Transverse colon (tissue), 4 donors: ENCODE measurements at regions not wholly inside any gene's neighbourhood (a gene's known extent, or its start where the extent isn't known, plus 50 kb on each side); places are given as distances from the start of the nearest gene placed in this dataset.

Experiments used
- DNase-seq: peaks from one replicate; pipeline ENCODE4 v3.0.0-alpha.2; 2019
- H3K27ac ChIP-seq, 4 donors: fragments of 200-600 bp; sonication (generic); 2 replicates each; pipeline ENCODE4 v1.5.1; 2016 to 2018; ENCODE audit warnings: inconsistent platforms in 4 of 4
- H3K27me3 ChIP-seq: fragments of 200-600 bp; sonication (generic); 2 replicates; pipeline ENCODE4 v1.5.1; 2017; ENCODE audit warnings: inconsistent platforms
- H3K36me3 ChIP-seq, 4 donors: fragments of 200-600 bp; sonication (generic); 2 replicates each; pipeline ENCODE4 v1.5.1; 2017 to 2019; ENCODE audit warnings: inconsistent platforms in 4 of 4
- H3K4me1 ChIP-seq, 4 donors: fragments of 200-600 bp; sonication (generic); 2 replicates each; pipeline ENCODE4 v1.5.1; 2017 to 2020; ENCODE audit warnings: inconsistent platforms in 4 of 4
- H3K4me3 ChIP-seq, 4 donors: fragments of 200-600 bp; sonication (generic); 1 replicate in 1 of 4; 2 replicates in 3 of 4; pipeline versions ENCODE4 v1.5.1 to v1.6.1; 2017 to 2019; ENCODE audit warnings: inconsistent platforms in 4 of 4
- H3K9me3 ChIP-seq, 2 donors: fragments of 200-600 bp; sonication (generic); 2 replicates each; pipeline ENCODE4 v1.5.1; 2017 to 2019; ENCODE audit warnings: inconsistent platforms in 2 of 2
- EP300 ChIP-seq: sonication (generic); formaldehyde crosslinking; IDR thresholded peaks from one replicate; pipeline ENCODE4 v1.6.1; 2017; ENCODE audit warnings: antibody characterized with exemption, low read depth
- POLR2A ChIP-seq: fragments of 450-650 bp; IDR thresholded peaks from one replicate; pipeline ENCODE4 v1.6.1; 2016; ENCODE audit warnings: antibody characterized with exemption, mild to moderate bottlenecking, moderate library complexity
- POLR2AphosphoS5 ChIP-seq, 3 donors: sonication (generic); formaldehyde crosslinking; IDR thresholded peaks; one replicate each; pipeline ENCODE4 v1.6.1; 2016; ENCODE audit warnings: antibody characterized with exemption in 3 of 3
- WGBS, 2 donors: methylation state at CpG; one replicate each; pipeline ENCODE4 v1.1.5; 2018; ENCODE audit warnings: low coverage in 1 of 2; 5-methylcytosine and 5-hydroxymethylcytosine counted together
- in situ Hi-C, 4 donors: fragments of 200-750 bp; cut with MboI; loops; one replicate each; pipeline versions ENCODE4 v1.15.0 to v1.15.1; 2017; ENCODE audit warnings: low sequenced_read_pairs in 3 of 4, low pct_ligation_motif_present in 1 of 4, low pct_unique_long_range_greater_than_20kb in 1 of 4
- intact Hi-C: fragments of 100-400 bp; cut with DNase I; formaldehyde crosslinking; loops from one replicate; pipeline ENCODE4 v1.15.1; 2023; ENCODE audit warnings: low total_unique reads
- TF ChIP-seq, protein P1 (sequence below), 5 experiments: fragments of 200-600 bp in 3 of 5; fragments of 450-650 bp in 2 of 5; sonication (generic) in 3 of 5; IDR thresholded peaks; 1 replicate in 2 of 5; 2 replicates in 3 of 5; pipeline ENCODE4 v1.5.1; 2016 to 2017; ENCODE audit warnings: antibody characterized with exemption in 5 of 5, inconsistent platforms in 3 of 5, mild to moderate bottlenecking in 2 of 5, moderate library complexity in 1 of 5

DNA sequence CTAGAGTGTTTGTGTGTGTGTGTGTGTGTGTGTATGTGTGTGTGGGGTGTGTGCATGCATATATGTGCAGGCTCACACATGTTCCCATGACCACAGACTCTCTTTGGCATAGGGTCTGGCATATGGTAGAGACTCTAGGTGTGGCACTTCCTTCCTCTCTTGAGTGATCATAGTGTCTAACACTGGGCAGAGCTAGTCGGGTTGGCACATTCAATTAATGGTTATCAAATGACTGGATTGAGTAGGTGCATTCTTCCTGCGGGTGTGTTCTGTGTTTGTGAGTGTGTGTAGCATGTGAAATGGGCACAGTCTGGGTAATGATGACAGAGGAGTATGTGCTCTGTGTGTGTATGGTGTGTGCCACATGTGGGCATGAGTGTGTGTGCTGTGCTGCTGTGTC lies 106.5 kb downstream of the EFNB1 start:
- no peaks in the 10 kb centered on the region for H3K36me3 ChIP-seq
- H3K27me3 ChIP-seq: no peaks in the 10 kb centered on the region
- peak; percentile 3 for DNase-seq
- no peaks in the 10 kb centered on the region for H3K4me1 ChIP-seq
- H3K27ac ChIP-seq: no peak overlapping the region
- in situ Hi-C loops (no loop called here), intact Hi-C loops (no loop called here)
- 83% methylated on average over 1 of the region's 2 CpGs; no CpG with 5 or more reads in 1 of the 2 donors for WGBS, 2 donors
- H3K4me3 ChIP-seq: no peak overlapping the region
- TF ChIP-seq POLR2A (no peak), EP300 (no peak), POLR2AphosphoS5 (IDR thresholded peaks at IDR 0.05) (no peak)
- TF ChIP-seq, protein P1, sequence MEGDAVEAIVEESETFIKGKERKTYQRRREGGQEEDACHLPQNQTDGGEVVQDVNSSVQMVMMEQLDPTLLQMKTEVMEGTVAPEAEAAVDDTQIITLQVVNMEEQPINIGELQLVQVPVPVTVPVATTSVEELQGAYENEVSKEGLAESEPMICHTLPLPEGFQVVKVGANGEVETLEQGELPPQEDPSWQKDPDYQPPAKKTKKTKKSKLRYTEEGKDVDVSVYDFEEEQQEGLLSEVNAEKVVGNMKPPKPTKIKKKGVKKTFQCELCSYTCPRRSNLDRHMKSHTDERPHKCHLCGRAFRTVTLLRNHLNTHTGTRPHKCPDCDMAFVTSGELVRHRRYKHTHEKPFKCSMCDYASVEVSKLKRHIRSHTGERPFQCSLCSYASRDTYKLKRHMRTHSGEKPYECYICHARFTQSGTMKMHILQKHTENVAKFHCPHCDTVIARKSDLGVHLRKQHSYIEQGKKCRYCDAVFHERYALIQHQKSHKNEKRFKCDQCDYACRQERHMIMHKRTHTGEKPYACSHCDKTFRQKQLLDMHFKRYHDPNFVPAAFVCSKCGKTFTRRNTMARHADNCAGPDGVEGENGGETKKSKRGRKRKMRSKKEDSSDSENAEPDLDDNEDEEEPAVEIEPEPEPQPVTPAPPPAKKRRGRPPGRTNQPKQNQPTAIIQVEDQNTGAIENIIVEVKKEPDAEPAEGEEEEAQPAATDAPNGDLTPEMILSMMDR (IDR thresholded peaks at IDR 0.05): no peak
- no peaks in the 10 kb centered on the region for H3K9me3 ChIP-seq

DNA sequence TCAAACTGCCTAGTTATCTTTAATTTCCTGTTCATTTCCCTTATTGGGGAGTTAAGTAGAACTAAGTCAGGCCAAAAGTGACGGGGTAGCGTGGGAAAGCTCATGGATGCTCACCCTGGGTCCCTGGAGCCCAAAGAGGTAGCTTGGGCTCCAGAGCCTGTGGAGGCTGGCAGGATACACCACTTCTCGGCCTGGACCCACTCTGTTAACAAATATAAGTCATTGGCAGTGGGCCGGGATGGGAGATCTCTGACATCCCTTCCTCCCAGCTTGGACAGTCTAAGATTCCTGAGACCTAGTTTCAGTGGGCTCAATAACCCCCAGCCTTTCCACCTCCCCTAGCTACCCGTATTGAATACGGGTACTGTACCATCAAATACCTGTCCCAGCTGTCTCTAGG lies 106.1 kb downstream of the EFNB1 start:
- Histone ChIP-seq H3K27me3 (no peaks in the 10 kb centered on the region), H3K27ac (no peak overlapping the region), H3K4me1 (no peaks in the 10 kb centered on the region), H3K4me3 (no peak overlapping the region), H3K36me3 (no peaks in the 10 kb centered on the region), H3K9me3 (no peaks in the 10 kb centered on the region)
- intact Hi-C loops: no loop called here
- peak; percentile 0 for DNase-seq
- in situ Hi-C loops: no loop called here
- TF ChIP-seq, protein P1 (IDR thresholded peaks at IDR 0.05): no peak
- TF ChIP-seq POLR2A (no peak), POLR2AphosphoS5 (IDR thresholded peaks at IDR 0.05) (no peak), EP300 (no peak)
- WGBS, 2 donors: 81% methylated on average over 6 of the region's 6 CpGs; no CpG with 5 or more reads in 1 of the 2 donors

DNA sequence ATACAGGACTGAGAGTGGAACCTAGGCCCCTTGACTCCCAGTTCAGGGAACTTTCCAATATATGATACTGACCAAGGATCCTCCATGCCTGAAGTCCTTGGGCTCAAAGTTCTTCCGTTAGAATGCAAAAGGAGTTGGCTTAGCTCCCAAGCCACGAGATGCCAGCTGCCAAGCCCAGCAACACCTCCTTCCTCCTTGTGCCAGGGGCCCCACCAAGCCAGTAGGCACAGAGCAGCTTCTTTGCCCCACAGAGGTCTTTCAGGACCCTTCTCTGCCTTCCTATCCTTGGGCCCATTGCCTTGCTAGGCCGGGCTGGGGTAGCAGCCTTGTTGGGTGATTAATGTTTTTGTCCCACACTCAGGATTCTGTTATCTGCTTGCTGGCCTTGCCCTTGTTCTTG lies 105.6 kb downstream of the EFNB1 start:
- in situ Hi-C loops: no loop called here
- no peak overlapping the region for H3K27ac ChIP-seq
- H3K4me1 ChIP-seq: no peaks in the 10 kb centered on the region
- no peaks in the 10 kb centered on the region for H3K27me3 ChIP-seq
- intact Hi-C loops: no loop called here
- TF ChIP-seq EP300 (no peak), POLR2A (no peak), POLR2AphosphoS5 (IDR thresholded peaks at IDR 0.05) (no peak)
- H3K36me3 ChIP-seq: no peaks in the 10 kb centered on the region
- 43% methylated on average over 3 of the region's 3 CpGs; no CpG with 5 or more reads in 1 of the 2 donors for WGBS, 2 donors
- DNase-seq: peak; percentile 14
- no peak overlapping the region for H3K4me3 ChIP-seq
- no peaks in the 10 kb centered on the region for H3K9me3 ChIP-seq

DNA sequence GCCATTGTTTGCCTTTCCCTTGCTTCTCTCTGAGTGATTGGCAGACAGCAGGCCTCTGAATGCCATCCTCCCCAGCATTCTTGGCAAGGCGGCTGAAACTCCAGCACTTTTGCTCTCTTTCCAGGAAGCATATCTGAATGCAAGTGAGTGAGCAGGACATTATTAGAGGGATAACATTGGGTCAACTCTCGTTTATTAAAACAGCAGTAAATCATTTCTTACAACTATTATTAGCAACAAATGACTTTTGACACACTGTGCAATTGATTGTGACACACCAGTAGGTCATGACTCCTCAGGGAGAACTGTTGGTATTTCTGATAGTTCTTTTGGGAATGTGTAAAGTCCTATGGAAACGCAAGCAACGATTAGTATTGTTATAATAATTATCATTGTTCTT lies 103.8 kb downstream of the EFNB1 start:
- no peak overlapping the region for H3K27ac ChIP-seq
- H3K36me3 ChIP-seq: no peaks in the 10 kb centered on the region
- H3K4me1 ChIP-seq: no peaks in the 10 kb centered on the region
- no peaks in the 10 kb centered on the region for H3K9me3 ChIP-seq
- no peaks in the 10 kb centered on the region for H3K27me3 ChIP-seq
- no peak for TF ChIP-seq POLR2AphosphoS5 (IDR thresholded peaks at IDR 0.05)
- TF ChIP-seq POLR2A: no peak
- TF ChIP-seq, protein P1 (IDR thresholded peaks at IDR 0.05): no peak
- TF ChIP-seq EP300: no peak
- peak; percentile 1 for DNase-seq
- no peak overlapping the region for H3K4me3 ChIP-seq
- in situ Hi-C loops: no loop called here
- 67% methylated on average over 4 of the region's 4 CpGs; no CpG with 5 or more reads in 1 of the 2 donors for WGBS, 2 donors
- intact Hi-C loops: no loop called here

DNA sequence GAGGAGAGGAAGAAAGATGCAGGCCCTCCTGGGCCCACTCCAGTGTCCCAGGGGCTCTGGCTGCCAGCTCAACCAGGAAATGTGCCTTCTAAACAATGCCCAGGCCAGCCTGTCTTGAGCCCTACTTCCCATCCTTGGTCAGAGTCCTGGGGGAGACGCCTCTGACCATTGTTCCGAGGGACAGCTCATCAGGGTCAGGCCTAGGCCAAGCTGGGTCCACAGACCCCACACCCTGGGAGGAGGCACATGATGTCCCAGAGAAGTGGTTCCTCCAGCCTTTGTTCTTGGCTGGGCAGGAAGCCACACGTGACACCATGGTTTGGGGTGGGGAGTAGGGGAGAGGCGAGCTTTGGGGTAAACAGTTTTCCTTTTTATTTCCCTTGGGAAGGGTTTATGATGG lies 102.5 kb downstream of the EFNB1 start:
- H3K4me3 ChIP-seq: no peak overlapping the region
- no peaks in the 10 kb centered on the region for H3K27me3 ChIP-seq
- H3K27ac ChIP-seq: no peak overlapping the region
- H3K4me1 ChIP-seq: no peaks in the 10 kb centered on the region
- DNase-seq: no peak
- no peaks in the 10 kb centered on the region for H3K9me3 ChIP-seq
- intact Hi-C loops (no loop called here), in situ Hi-C loops (no loop called here)
- 65% methylated on average over 4 of the region's 4 CpGs; no CpG with 5 or more reads in 1 of the 2 donors for WGBS, 2 donors
- H3K36me3 ChIP-seq: no peaks in the 10 kb centered on the region
- no peak for TF ChIP-seq POLR2AphosphoS5 (IDR thresholded peaks at IDR 0.05)
- TF ChIP-seq, protein P1 (IDR thresholded peaks at IDR 0.05): no peak
- TF ChIP-seq POLR2A: no peak
- no peak for TF ChIP-seq EP300
